ENCODE measurements at regions not wholly inside any gene's neighbourhood (a gene's known extent, or its start where the extent isn't known, plus 50 kb on each side); places are given as distances from the start of the nearest gene placed in this dataset.

- Mint-ChIP-seq H3K27me3 (ENCODE audit: unreplicated experiment) (peaks cover 2% of the 10 kb centered on the region), H3K4me3 (ENCODE audit: unreplicated experiment) (no peak overlapping the region), H3K9me3 (ENCODE audit: unreplicated experiment) (no peaks in the 10 kb centered on the region), H3K4me1 (ENCODE audit: low read depth, unreplicated experiment) (no peaks in the 10 kb centered on the region), H3K36me3 (ENCODE audit: unreplicated experiment) (no peaks in the 10 kb centered on the region), H3K27ac (ENCODE audit: unreplicated experiment) (no peak overlapping the region)
- no peak for DNase-seq
- no peak for TF ChIP-seq CTCF (IDR thresholded peaks at IDR 0.05; ENCODE audit: partially characterized antibody, unreplicated experiment)
Observed at GRCh38 chr7:118011652-118012051, 138.4 kb upstream of the CTTNBP2 start.

GRCh38 chr7:118013252-118014010 is 140.2 kb upstream of the CTTNBP2 start:
- H3K27me3 Mint-ChIP-seq (ENCODE audit: unreplicated experiment), result peaks cover 2% of the 10 kb centered on the region
- no peak overlapping the region for H3K27ac Mint-ChIP-seq (ENCODE audit: unreplicated experiment)
- no peak for TF ChIP-seq CTCF (IDR thresholded peaks at IDR 0.05; ENCODE audit: partially characterized antibody, unreplicated experiment)
- no peaks in the 10 kb centered on the region for H3K4me1 Mint-ChIP-seq (ENCODE audit: low read depth, unreplicated experiment)
- DNase-seq, result no peak
- H3K36me3 Mint-ChIP-seq (ENCODE audit: unreplicated experiment), result no peaks in the 10 kb centered on the region
- no peaks in the 10 kb centered on the region for H3K9me3 Mint-ChIP-seq (ENCODE audit: unreplicated experiment)
- no peak overlapping the region for H3K4me3 Mint-ChIP-seq (ENCODE audit: unreplicated experiment)

GRCh38 chr7:118022546-118022945 is 149.3 kb upstream of the CTTNBP2 start:
- Mint-ChIP-seq H3K27ac (ENCODE audit: unreplicated experiment) (no peak overlapping the region), H3K4me3 (ENCODE audit: unreplicated experiment) (no peak overlapping the region), H3K4me1 (ENCODE audit: low read depth, unreplicated experiment) (no peaks in the 10 kb centered on the region), H3K9me3 (ENCODE audit: unreplicated experiment) (peaks cover 2% of the 10 kb centered on the region), H3K27me3 (ENCODE audit: unreplicated experiment) (no peaks in the 10 kb centered on the region), H3K36me3 (ENCODE audit: unreplicated experiment) (no peaks in the 10 kb centered on the region)
- DNase-seq, result no peak
- TF ChIP-seq CTCF (IDR thresholded peaks at IDR 0.05; ENCODE audit: partially characterized antibody, unreplicated experiment), result no peak

- H3K27ac Mint-ChIP-seq (ENCODE audit: unreplicated experiment), result no peak overlapping the region
- H3K4me3 Mint-ChIP-seq (ENCODE audit: unreplicated experiment), result no peak overlapping the region
- no peaks in the 10 kb centered on the region for H3K36me3 Mint-ChIP-seq (ENCODE audit: unreplicated experiment)
- no peaks in the 10 kb centered on the region for H3K27me3 Mint-ChIP-seq (ENCODE audit: unreplicated experiment)
- DNase-seq, result no peak
- no peak for TF ChIP-seq CTCF (IDR thresholded peaks at IDR 0.05; ENCODE audit: partially characterized antibody, unreplicated experiment)
- H3K9me3 Mint-ChIP-seq (ENCODE audit: unreplicated experiment), result peaks cover 2% of the 10 kb centered on the region
- H3K4me1 Mint-ChIP-seq (ENCODE audit: low read depth, unreplicated experiment), result no peaks in the 10 kb centered on the region
Observed at GRCh38 chr7:118026791-118027190, 153.6 kb upstream of the CTTNBP2 start.

- no peak for DNase-seq
- no peak overlapping the region for H3K4me3 Mint-ChIP-seq (ENCODE audit: unreplicated experiment)
- H3K27me3 Mint-ChIP-seq (ENCODE audit: unreplicated experiment), result no peaks in the 10 kb centered on the region
- no peak for TF ChIP-seq CTCF (IDR thresholded peaks at IDR 0.05; ENCODE audit: partially characterized antibody, unreplicated experiment)
- no peak overlapping the region for H3K27ac Mint-ChIP-seq (ENCODE audit: unreplicated experiment)
- no peaks in the 10 kb centered on the region for H3K36me3 Mint-ChIP-seq (ENCODE audit: unreplicated experiment)
- no peaks in the 10 kb centered on the region for H3K4me1 Mint-ChIP-seq (ENCODE audit: low read depth, unreplicated experiment)
- peaks cover 2% of the 10 kb centered on the region for H3K9me3 Mint-ChIP-seq (ENCODE audit: unreplicated experiment)
Observed at GRCh38 chr7:118028226-118028625, 155.0 kb upstream of the CTTNBP2 start.
